DND-41 (cell line): ENCODE measurements at regions not wholly inside any gene's neighbourhood (a gene's known extent, or its start where the extent isn't known, plus 50 kb on each side); places are given as distances from the start of the nearest gene placed in this dataset.

ENCODE experiments used
- ATAC-seq: fragments of 200-7000 bp; cut with Tn5 transposase; 3 replicates; pipeline ENCODE4 v1.9.1; 2021; ENCODE audit warnings: low read depth; ENCODE audit not compliant: insufficient read depth
- DNase-seq: peaks from one replicate; pipeline ENCODE4 v3.0.0-alpha.2; 2020
- H2AFZ ChIP-seq: 2 replicates; pipeline ENCODE4 v1.6.0; 2012; ENCODE audit warnings: low read depth, low read length
- H3K27ac ChIP-seq: 2 replicates; pipeline ENCODE4 v1.5.1; 2012; ENCODE audit warnings: low read length, inconsistent platforms
- H3K27me3 ChIP-seq: fragments of 200-600 bp; sonication (generic); 2 replicates; pipeline ENCODE4 v1.6.0; 2012; ENCODE audit warnings: low read length, mild to moderate bottlenecking, inconsistent platforms; ENCODE audit not compliant: insufficient read depth, poor library complexity
- H3K36me3 ChIP-seq: 2 replicates; pipeline ENCODE4 v1.5.1; 2012; ENCODE audit warnings: low read length, inconsistent platforms; ENCODE audit not compliant: insufficient read depth
- H3K4me1 ChIP-seq: 2 replicates; pipeline ENCODE4 v1.5.1; 2012; ENCODE audit warnings: mild to moderate bottlenecking, low read length; ENCODE audit not compliant: insufficient read depth
- H3K4me2 ChIP-seq: 2 replicates; pipeline ENCODE4 v1.6.0; 2012; ENCODE audit warnings: mild to moderate bottlenecking, moderate library complexity, low read length, inconsistent platforms; ENCODE audit not compliant: insufficient read depth
- H3K4me3 ChIP-seq, 2 experiments: fragments of 200-600 bp in 1 of 2; shearing (Covaris generic) in 1 of 2; 2 replicates each; pipeline ENCODE4 v1.5.1; 2012 to 2016; ENCODE audit warnings: inconsistent platforms in 2 of 2, low read length in 2 of 2, mild to moderate bottlenecking in 2 of 2, low read depth in 1 of 2, moderate library complexity in 1 of 2
- H3K79me2 ChIP-seq: 2 replicates; pipeline ENCODE4 v1.6.0; 2012; ENCODE audit warnings: low read length, inconsistent platforms; ENCODE audit not compliant: insufficient read depth
- H3K9ac ChIP-seq: 2 replicates; pipeline ENCODE4 v1.6.0; 2012; ENCODE audit warnings: low read depth, mild to moderate bottlenecking, inconsistent platforms, low read length, moderate library complexity
- H3K9me3 ChIP-seq: 2 replicates; pipeline ENCODE4 v1.5.1; 2012; ENCODE audit warnings: low read length, moderate library complexity, mild to moderate bottlenecking, inconsistent platforms; ENCODE audit not compliant: insufficient read depth, severe bottlenecking
- H4K20me1 ChIP-seq: 2 replicates; pipeline ENCODE4 v1.6.0; 2012; ENCODE audit warnings: low read length; ENCODE audit not compliant: insufficient read depth
- EZH2 ChIP-seq: IDR thresholded peaks from 3 replicates; pipeline ENCODE4 v1.6.1; 2012; ENCODE audit warnings: borderline replicate concordance, low read depth, mild to moderate bottlenecking, moderate library complexity, low read length, inconsistent platforms; ENCODE audit not compliant: severe bottlenecking
- TF ChIP-seq, protein P1 (sequence below): IDR thresholded peaks from 2 replicates; pipeline ENCODE4 v1.5.1; 2012; ENCODE audit warnings: borderline replicate concordance, low read length, moderate library complexity, mild to moderate bottlenecking; ENCODE audit not compliant: poor library complexity, severe bottlenecking; ENCODE audit errors: extremely low read depth

DNA sequence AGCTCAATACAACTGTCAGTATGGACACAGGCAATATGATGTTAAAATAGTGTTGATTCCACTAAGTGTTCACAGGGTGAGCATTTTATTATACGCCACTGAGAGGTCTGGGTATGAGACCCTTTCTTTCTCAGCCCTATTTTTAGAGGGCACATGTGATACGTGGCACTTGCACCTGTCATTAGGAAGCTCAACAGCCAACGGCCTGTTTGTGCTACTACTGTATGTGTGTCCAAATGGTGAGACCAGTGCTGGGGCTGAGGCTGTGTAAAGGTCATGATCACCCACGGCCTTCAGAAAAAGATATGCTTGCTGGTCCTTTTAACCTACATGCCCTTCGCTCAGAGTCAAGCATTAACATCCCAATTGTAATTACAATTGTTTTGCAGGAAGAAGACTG, 176.2 kb downstream of the DUSP10 start:
- TF ChIP-seq, protein P1, sequence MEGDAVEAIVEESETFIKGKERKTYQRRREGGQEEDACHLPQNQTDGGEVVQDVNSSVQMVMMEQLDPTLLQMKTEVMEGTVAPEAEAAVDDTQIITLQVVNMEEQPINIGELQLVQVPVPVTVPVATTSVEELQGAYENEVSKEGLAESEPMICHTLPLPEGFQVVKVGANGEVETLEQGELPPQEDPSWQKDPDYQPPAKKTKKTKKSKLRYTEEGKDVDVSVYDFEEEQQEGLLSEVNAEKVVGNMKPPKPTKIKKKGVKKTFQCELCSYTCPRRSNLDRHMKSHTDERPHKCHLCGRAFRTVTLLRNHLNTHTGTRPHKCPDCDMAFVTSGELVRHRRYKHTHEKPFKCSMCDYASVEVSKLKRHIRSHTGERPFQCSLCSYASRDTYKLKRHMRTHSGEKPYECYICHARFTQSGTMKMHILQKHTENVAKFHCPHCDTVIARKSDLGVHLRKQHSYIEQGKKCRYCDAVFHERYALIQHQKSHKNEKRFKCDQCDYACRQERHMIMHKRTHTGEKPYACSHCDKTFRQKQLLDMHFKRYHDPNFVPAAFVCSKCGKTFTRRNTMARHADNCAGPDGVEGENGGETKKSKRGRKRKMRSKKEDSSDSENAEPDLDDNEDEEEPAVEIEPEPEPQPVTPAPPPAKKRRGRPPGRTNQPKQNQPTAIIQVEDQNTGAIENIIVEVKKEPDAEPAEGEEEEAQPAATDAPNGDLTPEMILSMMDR = no peak
- no peak for TF ChIP-seq EZH2
- Histone ChIP-seq H3K79me2 (no peaks in the 10 kb centered on the region), H3K36me3 (no peaks in the 10 kb centered on the region), H3K9me3 (no peaks in the 10 kb centered on the region), H3K4me1 (no peaks in the 10 kb centered on the region), H3K27me3 (no peaks in the 10 kb centered on the region), H3K27ac (no peak overlapping the region), H3K4me3 (no peak overlapping the region), H2AFZ (no peak overlapping the region), H3K9ac (no peak overlapping the region), H3K4me2 (no peak overlapping the region), H4K20me1 (no peaks in the 10 kb centered on the region)
- ATAC-seq (no peak), DNase-seq (no peak)

DNA sequence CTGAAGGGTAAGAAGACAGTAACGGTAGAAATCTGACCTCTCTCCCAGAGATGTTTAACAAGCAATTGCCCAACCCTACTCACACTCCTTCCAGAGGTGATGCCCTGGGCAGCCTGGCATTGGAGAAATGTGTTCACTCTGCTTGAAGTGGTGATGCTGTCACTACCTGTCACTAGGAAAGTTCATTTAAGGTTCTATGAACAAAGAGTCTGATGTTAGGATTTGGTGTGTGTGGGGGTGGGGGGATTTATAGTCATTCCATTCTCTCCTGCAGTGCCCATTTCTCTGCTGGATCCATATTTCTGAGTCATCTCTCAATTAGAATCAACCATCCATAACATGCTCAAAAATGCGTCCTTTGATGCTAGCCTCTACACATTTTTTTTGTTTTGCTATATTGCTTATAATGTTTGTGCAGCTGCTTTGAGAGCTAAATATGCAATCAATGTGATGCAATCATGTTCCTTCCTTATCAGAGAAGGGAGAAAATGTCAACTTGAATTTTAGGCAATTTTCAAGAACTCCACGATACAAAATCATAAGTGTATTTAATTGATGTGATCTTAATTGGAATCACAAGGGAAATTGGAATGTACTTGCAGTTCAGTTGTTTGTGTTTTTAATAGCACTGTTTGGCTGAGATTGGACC, 173.9 kb downstream of the DUSP10 start:
- Histone ChIP-seq H3K36me3 (no peaks in the 10 kb centered on the region), H3K4me1 (no peaks in the 10 kb centered on the region), H3K9ac (no peak overlapping the region), H3K27ac (no peak overlapping the region), H3K27me3 (no peaks in the 10 kb centered on the region), H3K4me3 (no peak overlapping the region), H3K9me3 (no peaks in the 10 kb centered on the region), H3K79me2 (no peaks in the 10 kb centered on the region), H4K20me1 (no peaks in the 10 kb centered on the region), H2AFZ (no peak overlapping the region), H3K4me2 (no peak overlapping the region)
- ATAC-seq (no peak), DNase-seq (no peak)
- TF ChIP-seq, protein P1 = no peak
- TF ChIP-seq EZH2 = no peak

DNA sequence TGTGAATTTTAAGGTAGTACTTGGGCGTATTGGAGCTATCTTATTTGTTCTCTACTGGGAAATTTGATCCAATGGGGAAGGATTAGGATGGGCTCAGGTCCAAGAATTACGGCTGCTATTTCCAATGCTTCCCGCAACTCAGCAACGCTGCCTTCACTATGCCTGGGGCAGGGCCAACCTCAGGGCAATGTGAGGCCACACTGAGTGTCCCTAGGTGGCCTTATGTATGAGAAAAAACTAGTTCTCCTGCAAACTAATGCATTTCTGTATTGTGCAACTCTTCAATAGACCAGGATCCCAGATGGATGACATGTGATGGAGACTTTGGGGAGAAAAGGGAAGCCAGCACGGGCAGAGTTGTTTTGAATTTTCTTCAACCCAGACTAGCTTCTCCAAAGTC, 168.1 kb downstream of the DUSP10 start:
- Histone ChIP-seq H3K4me1 (no peaks in the 10 kb centered on the region), H3K79me2 (no peaks in the 10 kb centered on the region), H4K20me1 (no peaks in the 10 kb centered on the region), H3K9ac (no peak overlapping the region), H2AFZ (no peak overlapping the region), H3K36me3 (no peaks in the 10 kb centered on the region), H3K4me3 (no peak overlapping the region), H3K9me3 (no peaks in the 10 kb centered on the region), H3K4me2 (no peak overlapping the region), H3K27ac (no peak overlapping the region), H3K27me3 (no peaks in the 10 kb centered on the region)
- no peak for TF ChIP-seq EZH2
- TF ChIP-seq, protein P1 = no peak
- DNase-seq (no peak), ATAC-seq (no peak)
